Motor neuron (in vitro differentiated cells): ENCODE measurements at regions not wholly inside any gene's neighbourhood (a gene's known extent, or its start where the extent isn't known, plus 50 kb on each side); places are given as distances from the start of the nearest gene placed in this dataset.
"Not testable (repeated sequence)": the region's sequence is repeated elsewhere in the genome, so short reads cannot be mapped to it uniquely, and the experiment has no call there.

Experiments used
- ATAC-seq, 8 experiments: fragments of 200-7000 bp; cut with Tn5 transposase; replicated peaks in 6 of 8; 2 replicates each; pipeline ENCODE4 v1.8.0; 2021; ENCODE audit warnings: mild to moderate bottlenecking in 8 of 8, moderate library complexity in 8 of 8
- H3K27ac ChIP-seq, 2 donors: fragments of 250-450 bp; sonication (Bioruptor Pico); 2 replicates each; pipeline ENCODE4 v1.9.0; 2021; ENCODE audit warnings: antibody characterized with exemption in 2 of 2, mild to moderate bottlenecking in 2 of 2, moderate library complexity in 1 of 2
- H3K4me1 ChIP-seq, 2 donors: fragments of 250-450 bp; sonication (Bioruptor Pico); replicated peaks in 1 of 2; 2 replicates each; pipeline ENCODE4 v1.6.1; 2021; ENCODE audit warnings: antibody characterized with exemption in 2 of 2, mild to moderate bottlenecking in 2 of 2, moderate library complexity in 1 of 2
- H3K4me3 ChIP-seq, 5 donors: fragments of 250-450 bp; sonication (Bioruptor Pico); 2 replicates each; pipeline ENCODE4 v1.9.0; 2021; ENCODE audit warnings: antibody characterized with exemption in 5 of 5, mild to moderate bottlenecking in 5 of 5, moderate library complexity in 4 of 5
- WGBS, 10 experiments: fragments of 450-650 bp; shearing (Covaris generic); methylation state at CpG; one replicate each; pipeline ENCODE4 v1.0.0; 2022; 5-methylcytosine and 5-hydroxymethylcytosine counted together
- in situ Hi-C, 9 experiments: fragments of 400-800 bp; cut with MboI; loops; one replicate each; pipeline ENCODE4 v1.15.0; 2021; ENCODE audit warnings: low sequenced_read_pairs in 9 of 9, low pct_unique_long_range_greater_than_20kb in 2 of 9; ENCODE audit not compliant: unreplicated experiment in 9 of 9

DNA sequence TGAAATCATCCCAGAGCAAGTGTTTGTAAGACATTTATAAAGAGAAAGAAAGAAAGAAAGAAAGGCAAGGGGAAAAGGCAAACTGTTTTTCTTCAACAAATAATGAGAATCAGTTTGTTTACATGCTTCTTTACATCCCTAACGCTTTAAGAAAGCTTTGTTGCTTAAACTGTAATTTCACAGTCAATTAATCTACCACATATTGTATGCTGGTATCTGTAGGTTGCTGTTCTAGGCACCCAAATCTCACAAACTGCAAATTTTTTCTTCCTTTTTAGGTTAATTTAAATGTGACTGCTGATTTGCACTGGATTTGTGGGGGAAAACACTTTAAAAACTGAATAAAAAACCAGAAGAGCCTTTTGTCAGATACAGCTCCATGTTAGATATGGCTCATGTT is 384.2 kb downstream of the ATP23 start:
- in situ Hi-C loops = loop anchor here in 1 of 9 experiments (25.0 kb wide), 1 partner anchor 338 kb away; no protein-coding TSS in a partner anchor
- peak in 1 of 8 experiments; percentile 9 for ATAC-seq
- H3K4me3 ChIP-seq = no peak overlapping the region
- 0 to 100% (median 47%) methylated on average over 1 of the region's 1 CpG; no CpG with 5 or more reads in 2 of the 10 experiments for WGBS, 10 experiments
- no peak overlapping the region for H3K27ac ChIP-seq
- no peaks in the 10 kb centered on the region for H3K4me1 ChIP-seq

DNA sequence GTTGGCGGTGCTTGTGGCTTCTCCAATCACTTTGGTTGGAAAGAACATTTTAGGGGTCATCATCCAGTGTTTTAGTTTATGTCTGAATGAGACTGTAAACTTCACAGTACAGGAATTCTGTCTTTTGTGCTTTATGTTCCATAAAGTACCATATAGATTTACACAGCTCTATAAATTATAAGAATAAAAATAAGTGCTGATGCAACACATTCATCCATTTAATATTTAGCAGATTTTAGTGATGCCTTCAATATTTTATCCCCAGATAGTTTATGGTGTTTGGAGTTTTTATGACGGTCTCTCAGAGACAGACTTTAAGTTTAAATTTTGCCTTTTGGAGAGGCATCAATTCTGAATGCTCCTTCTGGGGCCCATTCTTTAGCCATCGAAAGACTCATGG is 385.2 kb downstream of the ATP23 start:
- ATAC-seq = no peak
- H3K27ac ChIP-seq = no peak overlapping the region
- in situ Hi-C loops = loop anchor here in 1 of 9 experiments (25.0 kb wide), 1 partner anchor 339 kb away; no protein-coding TSS in a partner anchor
- WGBS, 10 experiments = 62 to 100% (median 94%) methylated on average over 1 to 3 of the region's 3 CpGs; no CpG with 5 or more reads in 1 of the 10 experiments
- H3K4me1 ChIP-seq = no peaks in the 10 kb centered on the region
- H3K4me3 ChIP-seq = no peak overlapping the region

DNA sequence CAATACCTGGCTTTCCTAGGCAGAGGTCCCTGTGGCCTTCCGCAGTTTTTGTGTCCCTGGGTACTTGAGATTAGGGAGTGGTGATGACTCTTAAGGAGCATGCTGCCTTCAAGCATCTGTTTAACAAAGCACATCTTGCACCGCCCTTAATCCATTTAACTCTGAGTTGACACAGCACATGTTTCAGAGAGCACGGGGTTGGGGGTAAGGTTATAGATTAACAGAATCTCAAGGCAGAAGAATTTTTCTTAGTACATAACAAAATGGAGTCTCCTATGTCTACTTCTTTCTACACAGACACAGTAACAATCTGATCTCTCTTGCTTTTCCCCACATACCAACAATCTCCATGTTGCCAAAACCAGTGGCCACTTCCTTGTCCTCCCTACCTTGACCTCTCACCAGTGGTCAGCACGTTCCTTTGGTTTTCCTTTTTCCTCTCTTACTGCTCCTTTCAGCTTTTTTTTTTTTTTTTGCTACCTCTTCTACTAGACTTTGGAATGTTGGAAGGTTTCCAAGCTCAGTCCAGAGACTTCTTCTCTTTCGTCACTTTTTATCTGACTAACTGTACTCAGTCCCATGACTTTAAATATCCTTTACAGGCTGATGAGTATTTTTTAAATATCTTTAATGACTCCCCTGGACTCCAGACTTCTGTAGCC is 395.3 kb downstream of the ATP23 start:
- in situ Hi-C loops = loop anchor here in 1 of 9 experiments (25.0 kb wide), 1 partner anchor 349 kb away; no protein-coding TSS in a partner anchor
- peak in 2 of 8 experiments; percentile 51 to 74 for ATAC-seq
- WGBS, 10 experiments = 0 to 100% (median 58%) methylated on average over 1 to 2 of the region's 5 CpGs; no CpG with 5 or more reads in 1 of the 10 experiments
- not testable (repeated sequence) for H3K27ac ChIP-seq, H3K4me3 ChIP-seq, H3K4me1 ChIP-seq

DNA sequence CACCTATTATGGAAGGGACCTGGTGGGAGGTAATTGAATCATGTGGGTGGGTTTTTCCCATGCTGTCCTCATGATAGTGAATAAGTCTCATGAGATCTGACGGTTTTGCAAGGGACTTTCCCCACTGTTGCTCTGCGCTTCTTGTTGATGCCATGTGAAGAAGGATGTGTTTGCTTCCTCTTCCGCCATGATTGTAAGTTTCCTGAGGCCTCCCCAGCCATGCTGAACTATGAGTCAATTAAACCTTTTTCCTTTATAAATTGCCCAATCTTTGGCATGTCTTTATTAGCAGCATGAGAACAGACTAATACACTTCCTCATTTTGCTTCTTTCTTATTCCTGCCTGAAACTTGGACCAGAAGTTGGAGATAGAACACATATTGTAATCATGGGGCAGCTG is 396.2 kb downstream of the ATP23 start:
- H3K4me3 ChIP-seq, H3K27ac ChIP-seq, ATAC-seq, H3K4me1 ChIP-seq: not testable (repeated sequence)
- in situ Hi-C loops = loop anchor here in 1 of 9 experiments (25.0 kb wide), 1 partner anchor 350 kb away; no protein-coding TSS in a partner anchor
- 86 to 100% (median 94%) methylated on average over 1 to 3 of the region's 3 CpGs; no CpG with 5 or more reads in 2 of the 10 experiments for WGBS, 10 experiments

DNA sequence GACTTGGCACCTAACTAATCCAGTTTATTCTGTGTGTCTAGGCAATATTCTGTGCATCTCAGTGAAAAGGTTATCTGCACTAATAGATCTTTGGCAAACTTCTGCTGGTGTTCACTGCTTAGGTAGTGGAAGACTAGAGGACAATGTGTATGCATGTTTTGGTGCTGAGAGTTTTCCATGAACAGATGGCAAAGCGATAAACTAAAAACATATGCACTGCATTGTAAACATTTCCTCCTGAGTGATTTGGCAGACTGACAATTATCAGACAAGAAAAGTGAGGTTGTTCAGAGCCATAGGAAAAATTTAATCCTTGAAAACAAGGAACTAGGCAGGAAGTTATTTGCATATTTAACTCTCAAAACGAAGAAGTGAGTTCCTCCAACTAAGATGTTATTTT is 400.4 kb downstream of the ATP23 start:
- 0 to 100% (median 67%) methylated on average over 1 to 2 of the region's 2 CpGs; no CpG with 5 or more reads in 3 of the 10 experiments for WGBS, 10 experiments
- H3K4me1 ChIP-seq = no peaks in the 10 kb centered on the region
- in situ Hi-C loops = loop anchor here in 1 of 9 experiments (25.0 kb wide), 1 partner anchor 354 kb away; no protein-coding TSS in a partner anchor
- H3K27ac ChIP-seq = no peak overlapping the region
- no peak overlapping the region for H3K4me3 ChIP-seq
- peak in 2 of 8 experiments; percentile 58 to 72 for ATAC-seq

DNA sequence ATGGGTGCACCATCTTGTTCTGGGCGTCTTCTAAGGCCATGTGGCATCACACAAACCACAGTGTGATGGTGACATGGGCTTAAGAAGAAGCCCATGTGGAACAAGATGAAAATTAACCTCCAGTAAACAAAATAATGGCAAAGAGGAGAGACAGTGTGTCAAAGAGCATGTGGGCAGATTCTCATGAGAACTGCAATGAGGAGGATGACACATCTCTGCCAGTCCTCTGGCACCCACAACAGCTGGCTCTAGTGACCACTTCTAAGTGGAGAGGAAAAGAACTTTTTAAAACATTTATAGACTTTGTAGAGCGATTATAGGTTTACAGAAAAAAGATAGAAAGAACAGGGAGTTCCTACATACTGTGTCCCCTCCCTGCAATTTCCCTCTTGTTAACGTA is 401.4 kb downstream of the ATP23 start:
- in situ Hi-C loops = loop anchor here in 1 of 9 experiments (25.0 kb wide), 1 partner anchor 355 kb away; no protein-coding TSS in a partner anchor
- WGBS, 10 experiments = 70 to 100% (median 89%) methylated on average over 1 to 3 of the region's 3 CpGs; no CpG with 5 or more reads in 1 of the 10 experiments
- no peaks in the 10 kb centered on the region for H3K4me1 ChIP-seq
- H3K27ac ChIP-seq = no peak overlapping the region
- no peak overlapping the region for H3K4me3 ChIP-seq
- no peak for ATAC-seq

DNA sequence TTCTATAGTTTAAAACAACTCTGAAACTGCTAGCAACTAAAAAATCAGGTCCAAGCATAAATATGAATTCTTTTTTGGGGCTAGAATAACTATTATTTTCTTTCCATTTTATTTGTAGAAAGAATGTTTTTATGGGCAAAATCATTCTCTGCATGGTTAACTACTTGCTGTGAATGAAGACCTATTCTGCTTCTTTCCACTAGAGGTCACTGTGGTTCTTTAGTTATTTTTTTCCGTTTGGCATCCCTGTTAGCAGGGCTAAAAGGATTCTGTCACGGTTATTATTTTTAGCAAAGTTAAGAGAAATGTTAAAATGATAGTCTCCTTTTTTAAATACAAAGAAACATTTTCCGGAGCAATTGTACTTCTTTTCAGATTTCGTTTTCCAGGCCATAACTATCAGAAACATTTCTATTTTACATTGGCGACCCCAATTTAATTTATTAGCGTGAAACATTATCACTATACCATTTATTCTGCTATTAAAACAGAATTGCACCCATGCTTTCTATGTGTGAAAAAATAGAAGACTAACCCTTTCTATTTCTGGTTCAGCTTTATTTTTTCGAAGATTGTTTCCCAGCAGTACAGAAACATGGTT is 404.8 kb downstream of the ATP23 start:
- ATAC-seq = peak in 5 of 8 experiments; percentile 65 to 80 (median 74)
- no peak overlapping the region for H3K4me3 ChIP-seq
- 0 to 43% (median 27%) methylated on average over 2 to 7 of the region's 7 CpGs for WGBS, 10 experiments
- H3K27ac ChIP-seq = no peak overlapping the region
- H3K4me1 ChIP-seq = no peaks in the 10 kb centered on the region
- in situ Hi-C loops = loop anchor here in 1 of 9 experiments (25.0 kb wide), 1 partner anchor 359 kb away; no protein-coding TSS in a partner anchor

DNA sequence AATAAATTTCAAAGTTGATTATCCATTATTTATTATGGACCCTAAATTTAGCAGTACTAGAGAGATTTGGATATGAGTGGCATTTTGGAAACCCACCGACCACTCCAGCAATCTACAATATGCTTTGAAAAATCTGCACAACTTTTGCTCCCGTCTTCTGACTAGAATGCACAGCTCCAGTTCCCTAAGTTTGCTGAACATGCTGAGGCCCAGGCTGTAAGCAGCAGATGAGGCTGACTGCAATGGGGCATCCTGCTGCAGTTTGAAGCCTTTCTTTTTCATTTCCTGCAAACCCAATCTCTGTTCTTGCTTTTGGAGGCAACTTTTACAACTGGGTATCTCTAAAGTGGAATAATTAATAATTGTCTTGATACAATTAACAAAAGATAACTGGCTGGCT is 405.8 kb downstream of the ATP23 start:
- no peak overlapping the region for H3K4me3 ChIP-seq
- H3K4me1 ChIP-seq = no peaks in the 10 kb centered on the region
- H3K27ac ChIP-seq = no peak overlapping the region
- WGBS, 10 experiments = 55 to 100% (median 100%) methylated on average over 1 to 2 of the region's 2 CpGs; no CpG with 5 or more reads in 4 of the 10 experiments
- ATAC-seq = no peak
- in situ Hi-C loops = loop anchor here in 1 of 9 experiments (25.0 kb wide), 1 partner anchor 360 kb away; no protein-coding TSS in a partner anchor

DNA sequence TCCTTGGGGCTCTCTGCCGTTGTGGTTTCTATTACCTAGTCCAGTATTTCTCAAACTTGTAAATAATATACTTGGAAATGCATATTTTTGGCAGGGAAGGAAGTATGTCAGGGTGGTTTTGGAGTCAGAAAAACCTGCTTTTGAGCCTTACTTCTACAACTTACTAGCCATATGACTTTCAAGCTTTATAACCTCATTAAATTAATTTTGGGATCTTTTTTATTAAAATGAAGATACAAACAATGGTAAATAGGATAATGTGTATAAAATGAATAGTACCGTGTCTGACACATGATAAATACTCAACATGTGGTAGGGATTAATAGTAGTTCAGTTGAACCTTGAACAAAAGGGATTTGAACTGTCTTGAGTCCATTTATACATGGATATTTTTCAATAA is 406.3 kb downstream of the ATP23 start:
- Histone ChIP-seq H3K4me1 (no peaks in the 10 kb centered on the region), H3K27ac (no peak overlapping the region), H3K4me3 (no peak overlapping the region)
- in situ Hi-C loops = loop anchor here in 1 of 9 experiments (25.0 kb wide), 1 partner anchor 360 kb away; no protein-coding TSS in a partner anchor
- 27 to 100% (median 86%) methylated on average over 1 to 2 of the region's 2 CpGs for WGBS, 10 experiments
- ATAC-seq = no peak

DNA sequence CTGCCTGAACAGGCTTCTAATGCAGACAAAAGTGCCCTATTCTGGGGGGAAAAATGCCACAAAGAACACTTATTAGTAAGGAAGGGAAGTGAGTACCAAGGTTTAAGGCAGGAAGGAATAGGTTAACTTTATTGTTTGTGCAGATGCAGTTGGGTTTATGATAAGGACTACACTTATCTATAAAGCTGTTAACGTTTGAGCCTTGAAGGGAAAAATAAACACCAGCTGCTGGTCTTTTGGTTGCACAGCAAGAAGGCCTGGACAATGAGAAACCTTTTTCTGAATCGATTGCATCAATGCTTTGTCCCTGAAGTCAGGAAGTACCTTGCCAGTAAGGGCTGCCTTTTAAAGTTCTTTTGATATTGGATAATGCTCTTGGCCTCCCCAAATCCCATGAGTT is 407.8 kb downstream of the ATP23 start:
- ATAC-seq = no peak
- Histone ChIP-seq H3K4me3 (no peak overlapping the region), H3K4me1 (no peaks in the 10 kb centered on the region), H3K27ac (no peak overlapping the region)
- 17 to 92% (median 72%) methylated on average over 1 to 2 of the region's 2 CpGs; no CpG with 5 or more reads in 1 of the 10 experiments for WGBS, 10 experiments
- in situ Hi-C loops = loop anchor here in 1 of 9 experiments (25.0 kb wide), 1 partner anchor 362 kb away; no protein-coding TSS in a partner anchor

DNA sequence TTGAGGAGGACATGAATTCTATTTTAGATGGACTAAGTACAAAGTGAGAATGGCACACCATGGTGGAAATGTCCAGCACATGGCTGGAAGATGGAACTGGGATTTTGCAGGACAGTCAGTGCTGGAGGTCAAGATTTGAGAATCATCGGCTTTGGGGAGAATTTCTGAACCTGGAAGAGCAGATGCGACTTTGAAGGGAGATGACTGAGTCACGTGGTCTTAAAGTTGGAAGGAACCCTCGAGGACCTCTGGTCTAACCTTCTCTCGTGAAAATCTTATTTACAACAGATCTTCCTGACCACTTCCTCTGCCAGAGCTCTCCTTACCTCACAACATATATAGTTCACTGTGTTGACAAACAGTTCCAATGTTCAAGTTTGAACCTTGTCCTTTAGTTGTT is 415.4 kb downstream of the ATP23 start:
- Histone ChIP-seq H3K27ac (no peak overlapping the region), H3K4me1 (no peaks in the 10 kb centered on the region), H3K4me3 (no peak overlapping the region)
- in situ Hi-C loops = loop anchor here in 3 of 9 experiments (10.0 to 25.0 kb wide), 2 partner anchors 178 to 181 kb away; no protein-coding TSS in a partner anchor
- WGBS, 10 experiments = 81 to 97% (median 86%) methylated on average over 3 to 5 of the region's 5 CpGs; no CpG with 5 or more reads in 3 of the 10 experiments
- no peak for ATAC-seq

DNA sequence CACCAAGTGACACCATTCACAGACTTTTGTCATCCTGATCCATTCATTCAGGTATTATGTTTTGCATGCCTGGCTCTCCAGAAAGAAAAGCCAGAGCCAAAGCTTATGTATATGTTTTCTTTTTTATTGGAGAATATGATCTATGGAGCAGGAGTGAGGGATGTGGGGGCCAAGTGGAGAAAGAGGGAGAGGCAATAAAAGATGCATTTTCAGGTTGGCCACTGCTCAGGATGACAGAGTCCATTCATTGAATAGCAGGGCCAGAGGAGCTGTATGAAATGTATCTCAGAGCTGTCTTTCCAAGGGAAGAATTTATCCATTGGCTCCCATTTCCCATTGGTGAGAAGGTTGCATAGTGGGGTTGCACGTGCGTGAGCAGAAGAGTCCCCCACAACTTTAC is 416.1 kb downstream of the ATP23 start:
- 60 to 100% (median 100%) methylated on average over 1 to 2 of the region's 2 CpGs; no CpG with 5 or more reads in 5 of the 10 experiments for WGBS, 10 experiments
- in situ Hi-C loops = loop anchor here in 3 of 9 experiments (10.0 to 25.0 kb wide), 2 partner anchors 177 to 180 kb away; no protein-coding TSS in a partner anchor
- no peaks in the 10 kb centered on the region for H3K4me1 ChIP-seq
- no peak overlapping the region for H3K27ac ChIP-seq
- no peak for ATAC-seq
- no peak overlapping the region for H3K4me3 ChIP-seq

DNA sequence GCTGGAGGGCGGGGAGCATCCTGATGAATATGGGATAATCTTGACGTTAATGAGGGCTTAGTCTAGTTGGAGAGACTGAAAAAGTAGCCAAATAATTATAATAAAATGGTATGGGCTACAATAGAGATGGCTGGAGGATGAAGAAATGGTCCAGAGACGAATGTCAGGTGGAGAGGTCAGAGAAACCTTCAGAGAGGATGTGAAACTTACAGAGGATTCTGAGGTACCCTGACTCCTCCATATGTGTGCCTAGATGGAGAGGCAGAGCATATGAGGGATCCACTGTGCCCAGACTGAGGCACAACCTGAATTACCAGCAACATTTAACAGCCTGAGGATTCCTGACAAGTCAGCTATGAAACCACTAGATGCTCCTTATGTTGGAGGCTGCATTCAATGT is 417.0 kb downstream of the ATP23 start:
- 13 to 92% (median 81%) methylated on average over 1 to 3 of the region's 3 CpGs; no CpG with 5 or more reads in 5 of the 10 experiments for WGBS, 10 experiments

More for the DNA sequence above, 417.0 kb downstream of the ATP23 start:
- in situ Hi-C loops = loop anchor here in 3 of 9 experiments (10.0 to 25.0 kb wide), 2 partner anchors 176 to 179 kb away; no protein-coding TSS in a partner anchor
- H3K4me1 ChIP-seq = no peaks in the 10 kb centered on the region
- H3K27ac ChIP-seq = no peak overlapping the region
- no peak for ATAC-seq
- H3K4me3 ChIP-seq = no peak overlapping the region
